MG63 (cell line): ENCODE measurements at regions not wholly inside any gene's neighbourhood (a gene's known extent, or its start where the extent isn't known, plus 50 kb on each side); places are given as distances from the start of the nearest gene placed in this dataset.

Source experiments
- DNase-seq: peaks from one replicate; pipeline ENCODE4 v3.0.0-alpha.2; 2020
- H3K27me3 ChIP-seq: fragments of 250-450 bp; sonication (Bioruptor Pico); 2 replicates; pipeline ENCODE4 v1.5.1; 2020; ENCODE audit warnings: mild to moderate bottlenecking, moderate library complexity
- H3K36me3 ChIP-seq: fragments of 250-450 bp; sonication (Bioruptor Pico); 2 replicates; pipeline ENCODE4 v1.5.1; 2020; ENCODE audit warnings: mild to moderate bottlenecking, moderate library complexity
- H3K4me3 ChIP-seq: fragments of 250-450 bp; sonication (Bioruptor Pico); 2 replicates; pipeline ENCODE4 v1.5.1; 2020; ENCODE audit warnings: mild to moderate bottlenecking, moderate library complexity
- H3K9me3 ChIP-seq: fragments of 250-450 bp; sonication (Bioruptor Pico); 2 replicates; pipeline ENCODE4 v1.5.1; 2020; ENCODE audit warnings: mild to moderate bottlenecking, moderate library complexity

GRCh38 chr13:44212633-44213396 is 160.8 kb upstream of the SERP2 start:
- H3K27me3 ChIP-seq: no peaks in the 10 kb centered on the region
- H3K9me3 ChIP-seq: 0 out of 2 replicates have a peak, but pooled peaks cover 1% of the 10 kb centered on the region
- no peaks in the 10 kb centered on the region for H3K36me3 ChIP-seq
- no peak for DNase-seq
- H3K4me3 ChIP-seq: no peak overlapping the region

GRCh38 chr13:44218501-44219240 is 155.0 kb upstream of the SERP2 start:
- H3K9me3 ChIP-seq: 0 out of 2 replicates have a peak, but pooled peaks cover 2% of the 10 kb centered on the region
- no peak overlapping the region for H3K4me3 ChIP-seq
- H3K27me3 ChIP-seq: no peaks in the 10 kb centered on the region
- DNase-seq: peak; percentile 35
- no peaks in the 10 kb centered on the region for H3K36me3 ChIP-seq

GRCh38 chr13:44219577-44220548 is 153.8 kb upstream of the SERP2 start:
- Histone ChIP-seq H3K27me3 (no peaks in the 10 kb centered on the region), H3K4me3 (no peak overlapping the region), H3K36me3 (no peaks in the 10 kb centered on the region), H3K9me3 (0 out of 2 replicates have a peak, but pooled peaks cover 2% of the 10 kb centered on the region)
- peak; percentile 40 for DNase-seq

- no peaks in the 10 kb centered on the region for H3K36me3 ChIP-seq
- H3K27me3 ChIP-seq: no peaks in the 10 kb centered on the region
- H3K4me3 ChIP-seq: no peak overlapping the region
- no peak for DNase-seq
- peaks cover 5% of the 10 kb centered on the region; the same call in 1 of the 2 replicates for H3K9me3 ChIP-seq
Observed at GRCh38 chr13:44220948-44221347, 152.7 kb upstream of the SERP2 start.

- Histone ChIP-seq H3K36me3 (no peaks in the 10 kb centered on the region), H3K4me3 (no peak overlapping the region), H3K27me3 (no peaks in the 10 kb centered on the region), H3K9me3 (peaks cover 5% of the 10 kb centered on the region; the same call in 1 of the 2 replicates)
- no peak for DNase-seq
Observed at GRCh38 chr13:44221657-44222056, 152.0 kb upstream of the SERP2 start.

GRCh38 chr13:44223770-44224444 is 149.7 kb upstream of the SERP2 start:
- no peak for DNase-seq
- H3K36me3 ChIP-seq: no peaks in the 10 kb centered on the region
- peaks cover 5% of the 10 kb centered on the region; the same call in 1 of the 2 replicates for H3K9me3 ChIP-seq
- no peak overlapping the region for H3K4me3 ChIP-seq
- H3K27me3 ChIP-seq: no peaks in the 10 kb centered on the region

- no peak for DNase-seq
- Histone ChIP-seq H3K9me3 (peaks cover 5% of the 10 kb centered on the region; the same call in 1 of the 2 replicates), H3K27me3 (no peaks in the 10 kb centered on the region), H3K36me3 (no peaks in the 10 kb centered on the region), H3K4me3 (no peak overlapping the region)
Observed at GRCh38 chr13:44224450-44225149, 149.0 kb upstream of the SERP2 start.

- no peaks in the 10 kb centered on the region for H3K36me3 ChIP-seq
- H3K27me3 ChIP-seq: no peaks in the 10 kb centered on the region
- peaks cover 3% of the 10 kb centered on the region for H3K9me3 ChIP-seq
- no peak overlapping the region for H3K4me3 ChIP-seq
- no peak for DNase-seq
Observed at GRCh38 chr13:44229371-44230030, 144.1 kb upstream of the SERP2 start.

- no peaks in the 10 kb centered on the region for H3K27me3 ChIP-seq
- H3K9me3 ChIP-seq: peaks cover 3% of the 10 kb centered on the region
- no peak for DNase-seq
- H3K4me3 ChIP-seq: no peak overlapping the region
- H3K36me3 ChIP-seq: no peaks in the 10 kb centered on the region
Observed at GRCh38 chr13:44230071-44230470, 143.6 kb upstream of the SERP2 start.

- H3K36me3 ChIP-seq: no peaks in the 10 kb centered on the region
- peaks cover under 1% of the 10 kb centered on the region for H3K9me3 ChIP-seq
- no peak for DNase-seq
- no peaks in the 10 kb centered on the region for H3K27me3 ChIP-seq
- no peak overlapping the region for H3K4me3 ChIP-seq
Observed at GRCh38 chr13:44230736-44231135, 142.9 kb upstream of the SERP2 start.

GRCh38 chr13:44231786-44232516 is 141.7 kb upstream of the SERP2 start:
- no peaks in the 10 kb centered on the region; the same call in none of the 2 replicates for H3K9me3 ChIP-seq
- no peak overlapping the region for H3K4me3 ChIP-seq
- DNase-seq: peak; percentile 78
- H3K36me3 ChIP-seq: no peaks in the 10 kb centered on the region
- H3K27me3 ChIP-seq: no peaks in the 10 kb centered on the region

- H3K27me3 ChIP-seq: no peaks in the 10 kb centered on the region
- no peak for DNase-seq
- no peak overlapping the region for H3K4me3 ChIP-seq
- no peaks in the 10 kb centered on the region for H3K36me3 ChIP-seq
- H3K9me3 ChIP-seq: no peaks in the 10 kb centered on the region; the same call in none of the 2 replicates
Observed at GRCh38 chr13:44232774-44233173, 140.8 kb upstream of the SERP2 start.

- no peaks in the 10 kb centered on the region for H3K36me3 ChIP-seq
- DNase-seq: no peak
- no peaks in the 10 kb centered on the region; the same call in none of the 2 replicates for H3K9me3 ChIP-seq
- no peak overlapping the region for H3K4me3 ChIP-seq
- H3K27me3 ChIP-seq: no peaks in the 10 kb centered on the region
Observed at GRCh38 chr13:44234566-44234965, 139.1 kb upstream of the SERP2 start.

GRCh38 chr13:44236370-44236769 is 137.3 kb upstream of the SERP2 start:
- no peak for DNase-seq
- Histone ChIP-seq H3K27me3 (no peaks in the 10 kb centered on the region), H3K36me3 (no peaks in the 10 kb centered on the region), H3K4me3 (no peak overlapping the region), H3K9me3 (no peaks in the 10 kb centered on the region; the same call in none of the 2 replicates)
